Astrocyte (in vitro differentiated cells and primary cell): ENCODE measurements at regions not wholly inside any gene's neighbourhood (a gene's known extent, or its start where the extent isn't known, plus 50 kb on each side); places are given as distances from the start of the nearest gene placed in this dataset.

Source experiments
- DNase-seq: peaks from one replicate; pipeline ENCODE4 v3.0.0-alpha.2; 2010; ENCODE audit warnings: low read depth
- FAIRE-seq: peaks from 2 replicates; lab custom pipeline; 2011; peaks lifted over from hg19 to GRCh38; lab: Jason Lieb, UNC
- H2AFZ ChIP-seq: 2 replicates; pipeline ENCODE4 v1.6.0; 2012; ENCODE audit warnings: low read depth, low read length, inconsistent platforms
- H3K27ac ChIP-seq: 2 replicates; pipeline ENCODE4 v1.5.1; 2011; ENCODE audit warnings: low read depth, low read length, inconsistent platforms
- H3K27me3 ChIP-seq: 2 replicates; pipeline ENCODE4 v1.6.0; 2011; ENCODE audit warnings: low read length, inconsistent platforms; ENCODE audit not compliant: insufficient read depth
- H3K36me3 ChIP-seq: 2 replicates; pipeline ENCODE4 v1.5.1; 2011; ENCODE audit warnings: low read length, inconsistent platforms; ENCODE audit not compliant: insufficient read depth
- H3K4me1 ChIP-seq: 2 replicates; pipeline ENCODE4 v1.5.1; 2011; ENCODE audit warnings: low read length, inconsistent platforms; ENCODE audit not compliant: insufficient read depth
- H3K4me2 ChIP-seq: 2 replicates; pipeline ENCODE4 v1.6.0; 2012; ENCODE audit warnings: low read length, inconsistent platforms
- H3K4me3 ChIP-seq: 2 replicates; pipeline ENCODE4 v1.5.1; 2011; ENCODE audit warnings: low read depth, mild to moderate bottlenecking, low read length, inconsistent platforms; ENCODE audit not compliant: insufficient read depth
- H3K79me2 ChIP-seq: 2 replicates; pipeline ENCODE4 v1.6.0; 2012; ENCODE audit warnings: mild to moderate bottlenecking, low read length, inconsistent platforms; ENCODE audit not compliant: insufficient read depth
- H3K9ac ChIP-seq: 2 replicates; pipeline ENCODE4 v1.6.0; 2012; ENCODE audit warnings: mild to moderate bottlenecking, low read length, inconsistent platforms
- H3K9me3 ChIP-seq: 2 replicates; pipeline ENCODE4 v1.5.1; 2012; ENCODE audit warnings: low read depth, mild to moderate bottlenecking, low read length, inconsistent platforms; ENCODE audit not compliant: insufficient read depth
- H4K20me1 ChIP-seq: 2 replicates; pipeline ENCODE4 v1.6.0; 2012; ENCODE audit warnings: low read length, inconsistent platforms; ENCODE audit not compliant: insufficient read depth
- H3K27ac Mint-ChIP-seq: one replicate; pipeline ENCODE4 v1.8.0; 2021; ENCODE audit warnings: mild to moderate bottlenecking, mixed read lengths; ENCODE audit not compliant: unreplicated experiment
- H3K27me3 Mint-ChIP-seq: one replicate; pipeline ENCODE4 v1.8.0; 2021; ENCODE audit warnings: low read depth, mixed read lengths; ENCODE audit not compliant: unreplicated experiment
- H3K36me3 Mint-ChIP-seq: one replicate; pipeline ENCODE4 v1.8.0; 2021; ENCODE audit warnings: low read depth, mixed read lengths; ENCODE audit not compliant: unreplicated experiment
- H3K4me1 Mint-ChIP-seq: one replicate; pipeline ENCODE4 v1.8.0; 2021; ENCODE audit warnings: low read depth, mixed read lengths; ENCODE audit not compliant: unreplicated experiment
- H3K4me3 Mint-ChIP-seq: one replicate; pipeline ENCODE4 v1.8.0; 2021; ENCODE audit warnings: mild to moderate bottlenecking, moderate library complexity, mixed read lengths; ENCODE audit not compliant: unreplicated experiment
- H3K9me3 Mint-ChIP-seq: one replicate; pipeline ENCODE4 v1.8.0; 2021; ENCODE audit warnings: mild to moderate bottlenecking, mixed read lengths; ENCODE audit not compliant: unreplicated experiment
- CTCF ChIP-seq: IDR thresholded peaks from 2 replicates; pipeline ENCODE4 v1.5.1; 2011; ENCODE audit warnings: low read depth, mild to moderate bottlenecking, inconsistent platforms, low read length, moderate library complexity; ENCODE audit not compliant: insufficient read depth
- EZH2 ChIP-seq: IDR thresholded peaks from 2 replicates; pipeline ENCODE4 v1.6.1; 2012; ENCODE audit warnings: mild to moderate bottlenecking, low read length, inconsistent platforms; ENCODE audit not compliant: insufficient read depth

- Histone ChIP-seq H3K4me1 (no peaks in the 10 kb centered on the region), H3K27ac (peak overlapping the region; percentile 15), H3K9ac (peak overlapping the region; percentile 4), H3K36me3 (no peaks in the 10 kb centered on the region), H4K20me1 (no peaks in the 10 kb centered on the region), H3K4me3 (no peak overlapping the region), H2AFZ (no peak overlapping the region), H3K9me3 (no peaks in the 10 kb centered on the region), H3K4me2 (peak overlapping the region; percentile 15), H3K79me2 (no peaks in the 10 kb centered on the region), H3K27me3 (no peaks in the 10 kb centered on the region)
- Mint-ChIP-seq H3K9me3 (no peaks in the 10 kb centered on the region), H3K4me3 (no peak overlapping the region), H3K27ac (no peak overlapping the region), H3K36me3 (no peaks in the 10 kb centered on the region), H3K4me1 (peaks cover 13% of the 10 kb centered on the region), H3K27me3 (no peaks in the 10 kb centered on the region)
- FAIRE-seq: no peak
- DNase-seq: no peak
- no peak for TF ChIP-seq CTCF
- no peak for TF ChIP-seq EZH2
Observed at GRCh38 chr4:31068257-31069075, 348.3 kb downstream of the PCDH7 start.

DNA sequence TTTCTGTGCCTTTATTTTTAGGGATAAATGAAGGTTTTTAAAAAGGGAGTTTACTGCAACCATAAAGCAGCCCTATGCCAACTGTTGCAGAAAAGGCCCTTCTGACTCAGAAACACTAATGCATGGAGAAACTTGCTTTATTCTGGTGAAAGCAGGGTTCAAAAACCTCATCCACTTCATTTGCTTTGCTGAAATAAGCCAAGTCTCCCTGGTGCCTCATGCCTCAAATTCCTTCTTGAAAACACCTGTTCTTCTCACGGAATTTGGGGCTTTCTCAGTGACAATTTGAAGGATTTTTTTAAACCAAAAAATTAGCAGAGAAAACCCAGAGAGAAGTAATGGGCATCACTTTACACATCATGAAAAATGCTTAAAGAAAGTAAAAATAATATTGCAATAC lies 349.0 kb downstream of the PCDH7 start:
- Histone ChIP-seq H3K27ac (no peak overlapping the region), H3K4me2 (peak overlapping the region; percentile 15)
- no peak for FAIRE-seq

More for the DNA sequence above, 349.0 kb downstream of the PCDH7 start:
- H3K9me3 ChIP-seq: no peaks in the 10 kb centered on the region
- no peak overlapping the region for H2AFZ ChIP-seq
- H3K4me3 ChIP-seq: no peak overlapping the region
- Mint-ChIP-seq H3K4me1 (peaks cover 13% of the 10 kb centered on the region), H3K9me3 (no peaks in the 10 kb centered on the region), H3K27me3 (no peaks in the 10 kb centered on the region), H3K36me3 (no peaks in the 10 kb centered on the region), H3K27ac (no peak overlapping the region), H3K4me3 (no peak overlapping the region)
- peak overlapping the region; percentile 4 for H3K9ac ChIP-seq
- TF ChIP-seq CTCF (no peak), EZH2 (no peak)
- no peaks in the 10 kb centered on the region for H3K36me3 ChIP-seq
- H3K27me3 ChIP-seq: no peaks in the 10 kb centered on the region
- H3K4me1 ChIP-seq: no peaks in the 10 kb centered on the region
- no peaks in the 10 kb centered on the region for H3K79me2 ChIP-seq
- no peaks in the 10 kb centered on the region for H4K20me1 ChIP-seq
- no peak for DNase-seq
